Lung (tissue), 11 donors: ENCODE measurements at regions not wholly inside any gene's neighbourhood (a gene's known extent, or its start where the extent isn't known, plus 50 kb on each side); places are given as distances from the start of the nearest gene placed in this dataset.

Experiments
- ATAC-seq: fragments of 200-7000 bp; cut with Tn5 transposase; one replicate; pipeline ENCODE4 v1.9.1; 2020; ENCODE audit warnings: moderate number of reproducible peaks; ENCODE audit not compliant: insufficient read depth, low FRiP score
- DNase-seq, 3 donors: peaks; one replicate each; pipeline ENCODE4 v3.0.0-alpha.2; 2013 to 2017
- H3K27ac ChIP-seq, 2 donors: one replicate each; pipeline ENCODE4 v1.5.1; 2013; ENCODE audit warnings: mild to moderate bottlenecking in 2 of 2, moderate library complexity in 2 of 2, control low read depth in 1 of 2, inconsistent platforms in 1 of 2, low read depth in 1 of 2, low read length in 1 of 2
- H3K27me3 ChIP-seq, 3 donors: one replicate each; pipeline ENCODE4 v1.5.1; 2013; ENCODE audit warnings: low read length in 2 of 3; ENCODE audit not compliant: control insufficient read depth in 3 of 3, insufficient read depth in 3 of 3
- H3K36me3 ChIP-seq, 4 donors: one replicate each; pipeline ENCODE4 v1.5.1; 2013; ENCODE audit warnings: low read length in 4 of 4, mild to moderate bottlenecking in 1 of 4, moderate library complexity in 1 of 4; ENCODE audit not compliant: control insufficient read depth in 4 of 4, insufficient read depth in 4 of 4
- H3K4me1 ChIP-seq, 5 donors: one replicate each; pipeline ENCODE4 v1.5.1; 2013; ENCODE audit warnings: low read length in 5 of 5, mild to moderate bottlenecking in 2 of 5, moderate library complexity in 1 of 5; ENCODE audit not compliant: control insufficient read depth in 5 of 5, insufficient read depth in 5 of 5
- H3K4me3 ChIP-seq: one replicate; pipeline ENCODE4 v1.5.1; 2013; ENCODE audit warnings: mild to moderate bottlenecking, control low read depth, moderate library complexity
- H3K9ac ChIP-seq, 2 donors: one replicate each; pipeline ENCODE4 v1.5.1; 2013; ENCODE audit warnings: low read length in 2 of 2, control low read depth in 1 of 2; ENCODE audit not compliant: insufficient read depth in 1 of 2
- H3K9me3 ChIP-seq, 4 donors: one replicate each; pipeline ENCODE4 v1.5.1; 2013; ENCODE audit warnings: low read length in 3 of 4, mild to moderate bottlenecking in 1 of 4, moderate library complexity in 1 of 4; ENCODE audit not compliant: control insufficient read depth in 4 of 4, insufficient read depth in 3 of 4
- CTCF ChIP-seq: IDR thresholded peaks from 2 replicates; pipeline ENCODE4 v1.5.1; 2012; ENCODE audit warnings: mild to moderate bottlenecking; ENCODE audit errors: control extremely low read depth, extremely low read depth
- WGBS, 2 donors: extraction: QIAGEN DNeasy Blood & Tissue Kit; methylation state at CpG; one replicate each; pipeline ENCODE4 v1.1.7; 2013; 5-methylcytosine and 5-hydroxymethylcytosine counted together
- donor health status: control.
- donor health status: control.
- donor health status: Bipolar disorder and iron deficiency.
- donor health status: healthy.
- donor health status: DM: yes; HTN: yes; CAD: no.

- Histone ChIP-seq H3K36me3 (no peaks in the 10 kb centered on the region), H3K27ac (peak overlapping the region in 1 of 2 donors; percentile 60), H3K4me1 (peaks cover 0 to 14% (median 5%) of the 10 kb centered on the region in 5 donors), H3K9ac (no peak overlapping the region), H3K4me3 (no peak overlapping the region), H3K9me3 (peaks cover 0 to 3% (median under 1%) of the 10 kb centered on the region in 4 donors), H3K27me3 (no peaks in the 10 kb centered on the region)
- WGBS, 2 donors = 92 to 95% methylated on average over 4 of the region's 4 CpGs
- no peak for DNase-seq
- no peak for TF ChIP-seq CTCF
- no peak for ATAC-seq
These were observed 151.9 kb upstream of the JADE1 start for GRCh38 chr4:128657638-128658037.

GRCh38 chr4:128654465-128654864, 155.0 kb upstream of the JADE1 start:
- DNase-seq = no peak
- no peak for TF ChIP-seq CTCF
- Histone ChIP-seq H3K9me3 (peaks cover 0 to 3% (median under 1%) of the 10 kb centered on the region in 4 donors), H3K9ac (no peak overlapping the region), H3K36me3 (no peaks in the 10 kb centered on the region), H3K27me3 (no peaks in the 10 kb centered on the region), H3K4me1 (peaks cover 0 to 14% (median 5%) of the 10 kb centered on the region in 5 donors), H3K27ac (no peak overlapping the region), H3K4me3 (no peak overlapping the region)
- ATAC-seq = no peak
- 77 to 84% methylated on average over 3 of the region's 3 CpGs for WGBS, 2 donors

GRCh38 chr4:128653527-128654444, 155.7 kb upstream of the JADE1 start:
- Histone ChIP-seq H3K9ac (no peak overlapping the region), H3K36me3 (no peaks in the 10 kb centered on the region), H3K4me1 (peaks cover 0 to 14% (median 5%) of the 10 kb centered on the region in 5 donors), H3K9me3 (peaks cover 0 to 3% (median under 1%) of the 10 kb centered on the region in 4 donors), H3K4me3 (no peak overlapping the region), H3K27ac (no peak overlapping the region), H3K27me3 (no peaks in the 10 kb centered on the region)
- WGBS, 2 donors = 42 to 56% methylated on average over 8 of the region's 8 CpGs
- TF ChIP-seq CTCF = no peak
- peak; percentile 80 to 86 (median 86) for DNase-seq
- ATAC-seq = peak; percentile 68
